ENCODE measurements at regions not wholly inside any gene's neighbourhood (a gene's known extent, or its start where the extent isn't known, plus 50 kb on each side); places are given as distances from the start of the nearest gene placed in this dataset.

GRCh38 chr14:48473944-48474343 lies 798.5 kb upstream of the MDGA2 start:
- H3K36me3 Mint-ChIP-seq (ENCODE audit: low read depth): no peaks in the 10 kb centered on the region
- no peaks in the 10 kb centered on the region for H3K27me3 Mint-ChIP-seq (ENCODE audit: low read depth)
- no peaks in the 10 kb centered on the region for H3K4me1 Mint-ChIP-seq (ENCODE audit: low read depth)
- peaks cover 10% of the 10 kb centered on the region for H3K9me3 Mint-ChIP-seq
- intact Hi-C loops (cut with micrococcal nuclease): no loop called here
- DNase-seq (ENCODE audit: low spot score): no peak
- no peak overlapping the region for H3K4me3 Mint-ChIP-seq (ENCODE audit: low read depth)
- no peak overlapping the region for H3K27ac Mint-ChIP-seq

- DNase-seq (ENCODE audit: low spot score): no peak
- no peaks in the 10 kb centered on the region for H3K4me1 Mint-ChIP-seq (ENCODE audit: low read depth)
- no peaks in the 10 kb centered on the region for H3K27me3 Mint-ChIP-seq (ENCODE audit: low read depth)
- no peak overlapping the region for H3K4me3 Mint-ChIP-seq (ENCODE audit: low read depth)
- no peak overlapping the region for H3K27ac Mint-ChIP-seq
- peaks cover 5% of the 10 kb centered on the region for H3K9me3 Mint-ChIP-seq
- no peaks in the 10 kb centered on the region for H3K36me3 Mint-ChIP-seq (ENCODE audit: low read depth)
- intact Hi-C loops (cut with micrococcal nuclease): no loop called here
Measured at GRCh38 chr14:48456051-48456450, 780.6 kb upstream of the MDGA2 start.

GRCh38 chr14:48454887-48455286 lies 779.5 kb upstream of the MDGA2 start:
- Mint-ChIP-seq H3K9me3 (peaks cover 5% of the 10 kb centered on the region), H3K27me3 (ENCODE audit: low read depth) (no peaks in the 10 kb centered on the region)

GRCh38 chr14:48452437-48452995 lies 777.1 kb upstream of the MDGA2 start:
- no peak overlapping the region for H3K27ac Mint-ChIP-seq
- intact Hi-C loops (cut with micrococcal nuclease): no loop called here
- no peaks in the 10 kb centered on the region for H3K36me3 Mint-ChIP-seq (ENCODE audit: low read depth)
- H3K4me3 Mint-ChIP-seq (ENCODE audit: low read depth): no peak overlapping the region
- peaks cover 5% of the 10 kb centered on the region for H3K9me3 Mint-ChIP-seq
- no peak for DNase-seq (ENCODE audit: low spot score)
- no peaks in the 10 kb centered on the region for H3K27me3 Mint-ChIP-seq (ENCODE audit: low read depth)
- no peaks in the 10 kb centered on the region for H3K4me1 Mint-ChIP-seq (ENCODE audit: low read depth)

More at GRCh38 chr14:48454887-48455286, 779.5 kb upstream of the MDGA2 start:
- Mint-ChIP-seq H3K36me3 (ENCODE audit: low read depth) (no peaks in the 10 kb centered on the region), H3K4me3 (ENCODE audit: low read depth) (no peak overlapping the region), H3K4me1 (ENCODE audit: low read depth) (no peaks in the 10 kb centered on the region), H3K27ac (no peak overlapping the region)
- no peak for DNase-seq (ENCODE audit: low spot score)
- intact Hi-C loops (cut with micrococcal nuclease): no loop called here

GRCh38 chr14:48435221-48435620 lies 759.8 kb upstream of the MDGA2 start:
- DNase-seq (ENCODE audit: low spot score): no peak
- intact Hi-C loops (cut with micrococcal nuclease): no loop called here
- no peaks in the 10 kb centered on the region for H3K36me3 Mint-ChIP-seq (ENCODE audit: low read depth)

GRCh38 chr14:48430805-48431204 lies 755.4 kb upstream of the MDGA2 start:
- no peak for DNase-seq (ENCODE audit: low spot score)
- Mint-ChIP-seq H3K4me3 (ENCODE audit: low read depth) (no peak overlapping the region), H3K36me3 (ENCODE audit: low read depth) (no peaks in the 10 kb centered on the region), H3K27ac (no peak overlapping the region), H3K4me1 (ENCODE audit: low read depth) (no peaks in the 10 kb centered on the region), H3K27me3 (ENCODE audit: low read depth) (no peaks in the 10 kb centered on the region), H3K9me3 (peaks cover 16% of the 10 kb centered on the region)
- intact Hi-C loops (cut with micrococcal nuclease): no loop called here

More at GRCh38 chr14:48435221-48435620, 759.8 kb upstream of the MDGA2 start:
- Mint-ChIP-seq H3K4me3 (ENCODE audit: low read depth) (no peak overlapping the region), H3K27ac (no peak overlapping the region), H3K9me3 (peaks cover 17% of the 10 kb centered on the region), H3K4me1 (ENCODE audit: low read depth) (no peaks in the 10 kb centered on the region), H3K27me3 (ENCODE audit: low read depth) (no peaks in the 10 kb centered on the region)

- Mint-ChIP-seq H3K27me3 (ENCODE audit: low read depth) (no peaks in the 10 kb centered on the region), H3K9me3 (peaks cover 12% of the 10 kb centered on the region)
Measured at GRCh38 chr14:48429512-48429911, 754.1 kb upstream of the MDGA2 start.

GRCh38 chr14:48417715-48418500 lies 742.5 kb upstream of the MDGA2 start:
- peaks cover 13% of the 10 kb centered on the region for H3K9me3 Mint-ChIP-seq
- H3K4me1 Mint-ChIP-seq (ENCODE audit: low read depth): no peaks in the 10 kb centered on the region
- intact Hi-C loops (cut with micrococcal nuclease): no loop called here
- no peaks in the 10 kb centered on the region for H3K36me3 Mint-ChIP-seq (ENCODE audit: low read depth)
- H3K4me3 Mint-ChIP-seq (ENCODE audit: low read depth): no peak overlapping the region
- DNase-seq (ENCODE audit: low spot score): no peak
- no peaks in the 10 kb centered on the region for H3K27me3 Mint-ChIP-seq (ENCODE audit: low read depth)
- H3K27ac Mint-ChIP-seq: no peak overlapping the region

More at GRCh38 chr14:48429512-48429911, 754.1 kb upstream of the MDGA2 start:
- no peaks in the 10 kb centered on the region for H3K4me1 Mint-ChIP-seq (ENCODE audit: low read depth)
- DNase-seq (ENCODE audit: low spot score): no peak
- no peak overlapping the region for H3K4me3 Mint-ChIP-seq (ENCODE audit: low read depth)
- H3K36me3 Mint-ChIP-seq (ENCODE audit: low read depth): no peaks in the 10 kb centered on the region
- no peak overlapping the region for H3K27ac Mint-ChIP-seq
- intact Hi-C loops (cut with micrococcal nuclease): no loop called here

- no peak for DNase-seq (ENCODE audit: low spot score)
- Mint-ChIP-seq H3K36me3 (ENCODE audit: low read depth) (no peaks in the 10 kb centered on the region), H3K4me3 (ENCODE audit: low read depth) (no peak overlapping the region), H3K4me1 (ENCODE audit: low read depth) (no peaks in the 10 kb centered on the region), H3K27ac (no peak overlapping the region), H3K9me3 (peaks cover 8% of the 10 kb centered on the region), H3K27me3 (ENCODE audit: low read depth) (no peaks in the 10 kb centered on the region)
- intact Hi-C loops (cut with micrococcal nuclease): no loop called here
Measured at GRCh38 chr14:48401321-48401720, 725.9 kb upstream of the MDGA2 start.

GRCh38 chr14:48398675-48399282 lies 723.4 kb upstream of the MDGA2 start:
- Mint-ChIP-seq H3K9me3 (no peaks in the 10 kb centered on the region), H3K36me3 (ENCODE audit: low read depth) (no peaks in the 10 kb centered on the region), H3K4me3 (ENCODE audit: low read depth) (no peak overlapping the region), H3K27me3 (ENCODE audit: low read depth) (no peaks in the 10 kb centered on the region), H3K4me1 (ENCODE audit: low read depth) (no peaks in the 10 kb centered on the region), H3K27ac (no peak overlapping the region)
- intact Hi-C loops (cut with micrococcal nuclease): no loop called here
- DNase-seq (ENCODE audit: low spot score): no peak

- H3K4me1 Mint-ChIP-seq (ENCODE audit: low read depth): no peaks in the 10 kb centered on the region
- H3K27me3 Mint-ChIP-seq (ENCODE audit: low read depth): no peaks in the 10 kb centered on the region
- H3K4me3 Mint-ChIP-seq (ENCODE audit: low read depth): no peak overlapping the region
- no peaks in the 10 kb centered on the region for H3K9me3 Mint-ChIP-seq
- no peaks in the 10 kb centered on the region for H3K36me3 Mint-ChIP-seq (ENCODE audit: low read depth)
- intact Hi-C loops (cut with micrococcal nuclease): no loop called here
- H3K27ac Mint-ChIP-seq: no peak overlapping the region
- no peak for DNase-seq (ENCODE audit: low spot score)
Measured at GRCh38 chr14:48391661-48392060, 716.3 kb upstream of the MDGA2 start.

GRCh38 chr14:48390346-48390745 lies 714.9 kb upstream of the MDGA2 start:
- Mint-ChIP-seq H3K9me3 (no peaks in the 10 kb centered on the region), H3K27me3 (ENCODE audit: low read depth) (no peaks in the 10 kb centered on the region), H3K27ac (no peak overlapping the region), H3K36me3 (ENCODE audit: low read depth) (no peaks in the 10 kb centered on the region), H3K4me3 (ENCODE audit: low read depth) (no peak overlapping the region), H3K4me1 (ENCODE audit: low read depth) (no peaks in the 10 kb centered on the region)
- DNase-seq (ENCODE audit: low spot score): no peak
- intact Hi-C loops (cut with micrococcal nuclease): no loop called here

- Mint-ChIP-seq H3K27ac (no peak overlapping the region), H3K4me3 (ENCODE audit: low read depth) (no peak overlapping the region), H3K36me3 (ENCODE audit: low read depth) (no peaks in the 10 kb centered on the region), H3K9me3 (peaks cover 5% of the 10 kb centered on the region), H3K27me3 (ENCODE audit: low read depth) (no peaks in the 10 kb centered on the region), H3K4me1 (ENCODE audit: low read depth) (no peaks in the 10 kb centered on the region)
- intact Hi-C loops (cut with micrococcal nuclease): no loop called here
- no peak for DNase-seq (ENCODE audit: low spot score)
Measured at GRCh38 chr14:48384821-48385220, 709.4 kb upstream of the MDGA2 start.
